T-helper 9 cell (primary cell): ENCODE measurements at regions not wholly inside any gene's neighbourhood (a gene's known extent, or its start where the extent isn't known, plus 50 kb on each side); places are given as distances from the start of the nearest gene placed in this dataset.
"Not testable (repeated sequence)": the region's sequence is repeated elsewhere in the genome, so short reads cannot be mapped to it uniquely, and the experiment has no call there.

ENCODE experiments used
- DNase-seq: peaks from one replicate; pipeline ENCODE4 v3.0.0-alpha.2; 2020

DNA sequence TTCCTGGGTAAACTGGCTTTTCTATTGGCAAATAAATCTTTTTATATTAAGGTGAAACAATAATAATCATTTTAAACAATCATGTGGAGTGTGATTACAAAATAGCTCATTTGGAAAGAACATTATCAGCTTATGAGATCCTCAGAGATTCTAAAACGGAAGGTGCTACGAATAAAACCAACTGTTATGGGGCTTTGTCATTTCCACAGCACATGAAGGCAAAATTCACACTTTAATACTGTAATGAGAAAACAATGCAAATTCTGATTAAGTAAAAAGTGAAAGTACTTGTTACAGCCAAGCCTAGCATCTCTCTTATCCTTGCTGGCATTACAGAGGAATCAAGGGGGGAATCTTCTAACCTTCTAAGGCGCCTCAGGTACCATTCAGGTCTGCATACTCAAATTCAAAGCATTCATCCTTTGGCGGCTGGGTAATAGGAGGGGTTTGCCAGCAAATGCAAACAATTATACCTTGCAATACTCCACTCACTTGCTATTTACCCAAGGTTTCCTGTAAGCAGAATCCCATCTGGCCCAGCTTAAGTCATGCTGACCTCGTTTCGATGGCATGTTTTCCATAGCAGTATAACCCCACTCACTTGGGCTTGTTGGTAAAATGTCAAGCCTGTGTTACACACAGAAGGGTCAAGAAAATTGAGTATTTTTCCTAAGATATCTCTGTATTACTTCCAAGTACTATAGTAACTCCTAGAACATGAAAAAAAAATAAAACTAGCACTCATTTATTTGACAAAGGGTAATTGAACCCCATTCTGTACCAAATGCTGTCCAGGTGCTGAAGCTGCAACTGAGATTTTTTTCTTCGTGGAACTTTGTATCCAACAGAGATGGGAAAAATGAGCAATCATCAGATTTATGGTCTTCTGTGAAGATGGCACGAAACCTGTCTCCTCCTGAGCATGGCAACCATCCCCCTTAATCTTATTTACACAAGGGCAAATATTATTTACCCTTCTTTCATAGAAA, 183.7 kb upstream of the LMCD1 start:
- no peak for DNase-seq

DNA sequence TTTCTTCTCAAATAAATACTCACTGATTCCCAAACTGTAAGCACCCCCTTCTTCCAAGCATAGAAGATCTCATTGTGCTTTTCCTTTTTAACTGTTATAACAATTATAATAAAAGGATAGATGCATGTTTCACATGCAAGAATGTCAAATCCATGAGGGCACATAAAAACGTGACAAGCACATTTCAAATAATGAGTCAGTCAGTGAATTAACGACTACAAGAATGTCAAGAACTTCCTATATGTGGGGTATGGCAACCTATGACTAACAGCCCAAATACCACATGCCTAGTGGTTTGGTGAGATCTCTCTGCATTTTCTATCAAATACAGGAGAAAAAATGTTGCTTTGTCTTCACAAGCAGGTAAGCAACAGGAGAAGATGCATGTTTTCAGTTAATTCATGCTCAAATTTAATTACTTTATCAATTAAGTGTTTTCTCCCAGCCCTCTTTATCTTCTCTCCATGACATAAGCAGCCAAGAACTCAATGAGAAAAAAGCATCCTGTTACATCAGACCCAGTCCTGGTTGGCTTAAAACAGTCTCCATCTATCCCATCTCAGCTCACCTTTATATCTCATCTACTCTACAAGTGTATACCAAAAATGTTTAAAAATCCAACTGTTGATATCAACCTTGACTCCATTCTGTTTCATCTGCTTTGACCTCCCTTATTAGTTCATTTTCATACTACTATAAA, 181.5 kb upstream of the LMCD1 start:
- DNase-seq, result no peak

DNA sequence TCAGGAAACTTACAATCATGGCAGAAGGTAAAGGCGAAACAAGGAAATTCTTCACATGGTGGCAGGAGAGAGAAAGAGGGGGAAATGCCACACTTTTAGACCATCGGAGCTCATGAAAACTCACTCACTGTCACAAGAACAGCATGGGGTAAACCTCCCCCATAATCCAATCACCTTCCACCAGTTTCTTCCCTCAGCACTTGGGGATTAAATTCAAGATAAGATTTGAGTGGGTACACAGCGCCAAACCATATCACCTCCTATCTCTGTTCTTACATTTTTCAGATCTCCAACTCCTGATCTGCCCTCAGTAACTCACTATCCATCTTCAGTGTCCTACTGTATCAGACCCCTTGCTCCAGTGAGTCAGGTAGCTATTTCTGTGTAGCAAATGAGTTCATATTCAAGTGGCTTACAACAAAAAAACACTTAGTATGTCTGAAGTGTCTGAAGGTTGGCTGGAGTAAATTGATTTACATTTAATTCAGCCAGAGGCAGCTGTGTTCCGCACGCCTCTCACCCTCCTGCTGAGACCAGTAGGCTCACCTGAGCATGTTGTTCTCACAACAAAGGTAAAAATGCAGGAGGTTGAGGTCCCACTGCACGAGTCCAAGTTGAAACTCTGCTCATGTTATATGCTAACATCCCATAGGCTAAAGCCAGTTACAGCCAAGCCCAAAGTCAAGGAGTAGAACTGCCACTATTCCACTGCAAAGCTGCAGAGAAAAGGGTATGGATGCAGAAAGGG, 180.7 kb upstream of the LMCD1 start:
- DNase-seq, result no peak

DNA sequence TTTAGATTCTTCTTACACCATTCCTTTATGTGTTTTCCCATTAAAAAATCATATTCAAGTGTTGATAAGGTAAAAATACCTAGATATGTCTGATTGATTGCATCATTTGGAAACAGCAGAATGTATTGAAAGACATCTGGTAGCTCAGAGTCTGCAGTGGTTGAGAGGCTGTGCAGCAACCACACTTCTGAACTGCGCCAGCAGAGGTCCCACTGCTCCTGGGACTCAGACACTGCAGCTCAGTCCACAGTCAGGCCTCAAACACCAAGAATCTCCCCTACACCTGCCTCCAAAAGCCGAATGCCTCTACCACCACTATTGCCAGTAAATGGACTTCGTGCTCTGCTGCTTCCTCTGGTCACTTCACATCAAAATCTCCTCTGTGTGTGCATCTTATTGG, 176.9 kb upstream of the LMCD1 start:
- peak; percentile 50 for DNase-seq

DNA sequence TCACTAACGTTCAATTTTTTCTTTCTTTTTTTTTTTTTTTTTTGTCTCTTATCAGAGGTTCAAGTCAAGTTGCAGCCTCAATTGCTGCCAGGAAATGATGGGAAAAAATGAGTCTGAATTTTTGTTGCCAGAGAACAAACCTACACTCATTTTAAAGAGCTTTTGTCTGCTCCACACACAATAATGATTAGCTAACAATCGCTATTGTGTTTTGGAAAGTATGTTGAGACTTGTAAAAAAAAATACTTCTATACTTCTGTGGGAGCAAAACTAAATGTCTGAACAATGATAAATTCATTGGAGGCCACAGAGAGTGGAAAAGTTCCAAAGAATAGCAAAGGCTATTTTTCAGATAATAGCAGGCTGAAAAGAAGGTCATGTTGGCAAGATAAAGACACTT, 176.3 kb upstream of the LMCD1 start:
- DNase-seq, result no peak

DNA sequence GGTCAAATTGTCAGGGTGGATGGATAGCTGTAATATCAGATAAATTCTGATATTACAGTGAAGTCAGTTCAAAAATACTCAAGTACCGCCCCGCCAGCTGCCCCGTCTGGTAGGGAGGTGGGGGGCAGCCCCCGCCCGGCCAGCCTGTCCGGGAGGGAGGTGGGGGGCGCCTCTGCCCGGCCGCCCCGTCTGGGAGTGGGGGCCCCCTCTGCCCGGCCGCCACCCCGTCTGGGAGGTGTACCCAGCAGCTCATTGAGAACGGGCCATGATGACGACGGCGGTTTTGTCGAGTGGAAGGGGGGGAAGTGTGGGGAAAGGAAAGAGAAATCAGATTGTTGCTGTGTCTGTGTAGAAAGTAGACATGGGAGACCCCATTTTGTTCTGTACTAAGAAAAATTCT, 175.8 kb upstream of the LMCD1 start:
- not testable (repeated sequence) for DNase-seq

DNA sequence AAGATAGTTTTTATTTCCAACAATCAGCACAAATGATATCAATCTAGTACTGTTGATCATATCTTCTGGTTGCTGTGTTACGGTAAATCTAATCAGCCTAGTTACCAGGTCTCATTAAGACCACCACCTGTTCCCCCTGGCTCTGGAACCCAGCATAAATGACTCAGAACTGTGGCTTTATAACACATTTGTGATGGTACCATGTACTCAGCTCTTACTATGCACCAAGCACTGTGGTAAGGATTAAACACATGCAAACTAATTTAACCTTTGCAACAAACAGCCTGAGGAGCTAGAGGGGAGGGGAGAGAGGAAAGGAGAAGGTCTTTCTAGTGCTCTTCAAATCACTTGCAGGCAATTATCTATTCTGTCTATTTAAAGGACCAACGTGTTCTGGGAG, 173.9 kb upstream of the LMCD1 start:
- no peak for DNase-seq

DNA sequence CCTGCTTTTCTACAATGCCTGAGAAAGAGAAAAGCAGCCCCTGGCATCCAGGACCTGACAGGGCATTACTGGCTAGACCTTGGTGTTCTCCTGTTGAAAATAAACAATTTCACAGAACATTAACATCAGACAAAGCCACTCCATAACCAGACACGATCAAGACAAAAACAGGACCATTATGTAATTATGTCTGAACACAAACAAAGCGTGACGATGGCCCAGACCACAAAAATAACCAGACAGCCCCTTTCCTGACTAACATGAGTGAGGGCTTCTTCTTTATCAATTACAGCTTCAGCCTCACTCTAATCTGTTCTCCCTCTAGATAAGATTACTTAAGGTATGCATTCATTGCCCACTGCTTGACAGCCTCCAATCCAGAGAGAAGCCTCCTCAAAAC, 172.7 kb upstream of the LMCD1 start:
- DNase-seq, result no peak

DNA sequence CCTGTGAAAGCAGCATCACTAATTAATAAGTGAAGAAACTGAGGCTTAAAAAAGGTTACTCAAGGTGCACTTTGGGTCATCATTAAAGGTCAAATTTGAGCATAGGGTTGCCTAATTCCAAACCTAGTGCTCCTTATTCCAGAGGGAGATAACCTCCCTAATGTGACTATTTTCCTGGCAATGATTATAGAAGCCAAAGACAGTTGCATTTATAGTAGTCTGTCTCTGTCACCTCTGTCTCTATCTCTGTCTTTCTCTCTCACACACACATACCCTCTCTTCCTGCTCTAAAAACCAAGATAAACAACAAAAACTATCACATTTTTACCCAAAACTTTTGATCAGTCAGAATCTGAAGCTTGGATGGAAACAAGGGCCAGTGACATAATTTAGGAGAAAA, 172.0 kb upstream of the LMCD1 start:
- no peak for DNase-seq

DNA sequence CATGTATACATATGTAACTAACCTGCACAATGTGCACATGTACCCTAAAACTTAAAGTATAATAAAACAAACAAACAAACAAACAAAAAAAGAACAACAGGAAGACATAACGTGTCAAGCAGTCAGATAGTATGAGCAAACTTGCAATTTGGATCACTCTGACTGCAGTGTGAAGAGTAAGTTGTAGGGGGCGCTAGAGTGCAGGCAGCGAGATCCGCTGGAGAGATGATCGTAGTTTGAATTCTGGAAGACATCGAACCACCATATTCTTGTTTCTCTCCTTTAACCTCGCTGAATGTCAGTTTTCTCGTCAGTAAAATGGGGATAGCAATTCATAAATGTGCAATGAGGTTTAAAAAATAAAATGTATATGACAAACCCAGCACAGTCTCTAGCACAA, 165.2 kb upstream of the LMCD1 start:
- no peak for DNase-seq

DNA sequence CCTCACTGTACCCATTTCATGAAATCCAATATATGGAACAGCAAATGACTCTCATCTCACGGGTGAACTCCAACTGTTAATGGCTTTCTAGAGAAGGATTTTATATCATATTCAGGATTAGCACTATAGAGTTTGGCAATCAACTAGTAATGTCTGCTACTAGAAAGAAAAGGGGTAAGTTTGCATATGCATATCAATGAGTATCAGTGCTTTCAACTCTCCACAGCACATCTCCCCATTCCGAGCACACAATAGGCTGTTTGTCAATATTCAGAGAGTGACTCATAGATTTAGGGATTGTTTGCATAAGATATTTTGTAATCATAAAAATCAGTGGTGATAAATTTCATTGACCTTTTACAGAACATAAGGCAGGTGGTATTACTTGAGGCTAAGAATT, 163.2 kb upstream of the LMCD1 start:
- DNase-seq, result no peak

DNA sequence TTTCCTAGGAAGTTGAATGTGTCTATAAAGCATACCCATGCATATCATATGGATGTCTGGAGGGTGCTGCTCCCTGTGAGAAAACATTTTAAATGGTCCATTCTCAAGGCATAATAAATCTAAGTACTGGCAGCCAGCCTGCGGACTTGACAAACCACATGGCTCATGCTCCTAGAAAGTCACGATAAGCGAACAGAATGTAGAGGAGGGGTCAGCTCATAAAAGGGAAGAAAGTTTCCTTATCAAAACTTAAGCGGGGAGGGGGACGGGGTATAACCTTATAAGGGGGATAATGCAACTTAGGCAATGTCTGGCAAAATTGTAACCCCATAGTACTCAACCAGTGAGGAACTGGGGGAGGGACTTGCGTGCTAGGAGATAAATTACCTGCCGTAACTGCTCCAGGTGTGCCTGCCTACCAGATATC, 159.8 kb upstream of the LMCD1 start:
- no peak for DNase-seq

DNA sequence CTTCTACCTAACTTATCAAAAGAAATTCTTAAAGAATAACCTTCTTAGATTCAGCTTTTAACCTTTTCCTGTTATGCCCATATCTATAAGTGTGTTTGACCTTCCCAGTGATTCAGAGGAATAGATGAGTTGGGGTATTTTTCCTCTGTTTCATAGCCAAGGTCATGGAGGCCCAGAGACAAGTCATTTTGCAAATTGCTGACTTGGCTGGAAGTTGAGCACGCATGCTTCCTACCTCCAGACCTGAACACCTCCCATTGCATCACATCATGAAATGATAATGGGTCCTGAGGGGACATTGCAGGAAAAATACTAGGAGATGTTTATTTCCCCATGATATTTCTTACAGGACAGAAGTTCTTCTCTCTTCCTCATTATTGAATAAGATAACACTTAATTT, 158.6 kb upstream of the LMCD1 start:
- DNase-seq, result no peak

DNA sequence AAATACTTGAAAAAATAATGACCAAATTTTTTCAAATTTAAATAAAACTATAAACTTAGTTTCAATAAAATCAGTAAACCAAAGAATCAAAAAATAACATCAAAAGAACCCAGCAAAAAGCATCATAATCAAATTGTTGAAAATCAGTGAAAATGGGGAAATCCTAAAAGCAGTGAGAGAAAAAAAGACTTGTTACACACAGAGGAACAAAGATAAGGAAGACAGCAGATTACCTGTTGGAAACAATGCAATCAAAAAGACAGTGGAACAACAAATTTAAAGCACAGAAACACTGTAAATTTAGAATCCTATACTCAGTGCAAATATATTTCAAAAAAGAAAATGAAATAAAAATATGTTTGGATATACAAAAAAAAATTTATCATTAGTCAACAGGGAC, 156.2 kb upstream of the LMCD1 start:
- DNase-seq, result no peak

DNA sequence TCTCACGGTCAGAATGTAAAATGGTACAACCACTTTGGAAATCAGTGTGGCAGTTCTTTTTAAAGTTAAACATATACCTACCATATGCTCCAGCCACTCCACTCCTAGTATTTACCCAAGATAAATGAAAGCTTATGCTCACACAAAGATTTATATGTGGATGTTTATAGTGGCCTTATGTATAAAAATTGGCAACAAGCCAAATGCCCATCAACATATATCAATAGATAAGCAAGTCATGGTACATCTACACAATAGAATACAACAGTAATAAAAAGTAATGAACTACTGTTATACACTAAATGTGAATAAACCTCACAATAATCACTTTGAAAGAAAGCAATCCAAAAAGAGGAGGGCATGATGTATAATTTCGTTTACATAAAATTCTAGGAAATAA, 153.5 kb upstream of the LMCD1 start:
- no peak for DNase-seq

DNA sequence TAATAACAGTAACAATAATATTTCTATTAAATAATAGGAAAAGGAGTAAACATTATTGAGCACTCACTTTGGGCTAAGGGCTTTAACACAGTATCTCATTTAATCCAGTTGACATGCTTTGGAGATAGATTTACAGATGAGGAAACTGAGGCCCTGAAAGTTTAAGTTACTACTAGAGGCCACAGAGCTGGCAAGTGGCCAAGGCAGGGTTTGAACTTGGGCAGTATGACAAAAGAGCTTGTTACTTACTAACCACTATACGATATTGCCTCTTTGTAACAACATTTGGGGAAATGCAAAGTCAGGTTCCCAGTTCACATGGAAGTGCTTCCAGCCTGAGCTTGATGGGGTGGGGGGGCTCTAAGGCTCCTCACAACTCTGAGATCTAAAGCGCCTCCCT, 149.1 kb upstream of the LMCD1 start:
- no peak for DNase-seq

DNA sequence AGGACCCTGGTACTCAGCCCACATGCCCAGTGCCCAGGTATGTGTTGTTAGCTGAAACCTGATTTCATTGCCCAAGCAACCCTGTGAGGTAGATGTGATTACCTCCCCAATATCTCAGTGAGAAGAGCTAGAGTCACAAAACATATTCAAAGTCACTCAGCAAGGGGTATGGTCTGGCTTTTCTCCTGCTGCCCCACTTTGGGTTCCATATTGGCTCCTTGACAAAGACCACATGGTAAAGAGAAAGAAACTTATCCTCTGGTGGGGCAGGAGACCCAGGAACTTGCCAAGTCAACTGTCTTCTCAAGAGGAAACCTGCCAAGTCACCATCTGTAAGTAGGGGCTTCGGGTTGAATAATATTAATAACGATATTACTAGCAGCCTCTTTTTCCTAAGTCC, 148.3 kb upstream of the LMCD1 start:
- no peak for DNase-seq

DNA sequence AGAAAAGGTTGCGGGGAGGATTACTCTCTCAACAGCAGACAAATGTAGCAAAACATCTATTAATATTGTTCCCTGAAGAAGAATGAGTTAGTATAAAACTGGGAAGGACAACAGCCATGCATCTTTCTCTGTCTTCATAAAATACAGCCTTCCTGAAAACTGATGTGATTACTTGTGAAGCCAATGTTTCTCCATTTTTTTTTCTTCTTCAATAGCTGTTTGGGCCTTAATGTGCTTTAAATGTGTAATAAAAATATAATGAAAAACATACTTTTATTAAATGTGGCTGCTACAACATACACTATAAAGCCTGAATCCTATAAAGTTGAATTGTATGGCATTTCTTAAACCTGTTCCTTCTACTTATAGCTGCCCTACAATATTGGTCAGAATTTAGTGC, 146.3 kb upstream of the LMCD1 start:
- DNase-seq, result no peak

DNA sequence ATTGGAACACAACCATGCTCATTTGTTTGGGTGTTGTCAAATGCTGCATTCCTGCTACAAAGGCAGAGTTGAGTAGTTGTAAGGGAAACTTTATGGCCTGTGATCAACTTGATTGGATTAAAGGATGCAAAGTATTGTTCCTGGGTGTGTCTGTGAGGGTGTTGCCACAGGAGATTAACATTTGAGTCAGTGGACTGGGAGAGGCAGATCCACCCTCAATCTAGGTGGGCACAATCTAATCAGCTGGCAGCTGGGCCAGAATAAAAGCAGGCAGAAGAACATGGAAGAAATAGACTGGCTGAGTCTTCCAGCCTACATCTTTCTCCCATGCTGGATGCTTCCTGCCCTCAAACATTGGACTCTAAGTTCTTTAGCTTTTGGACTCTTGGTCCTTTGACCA, 145.6 kb upstream of the LMCD1 start:
- DNase-seq, result not testable (repeated sequence)

DNA sequence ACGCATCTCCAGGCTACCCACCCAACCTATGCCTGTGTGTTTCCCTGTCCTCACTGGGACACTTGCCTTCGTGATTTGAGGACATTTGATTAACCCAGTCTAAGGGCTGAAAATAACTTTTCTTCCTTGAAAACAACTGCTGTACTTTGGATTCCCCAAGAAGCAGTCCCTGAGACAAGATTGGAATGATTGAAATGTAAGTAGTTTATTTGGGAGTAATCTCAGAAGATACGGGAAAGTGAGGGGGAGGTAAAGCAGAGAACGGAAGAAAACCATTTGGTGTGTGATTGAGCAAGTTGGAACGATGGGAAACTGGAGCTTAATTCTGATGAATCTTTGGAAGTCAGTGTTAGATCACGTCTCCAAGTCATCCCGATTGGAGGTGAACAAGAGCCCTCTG, 143.8 kb upstream of the LMCD1 start:
- no peak for DNase-seq

DNA sequence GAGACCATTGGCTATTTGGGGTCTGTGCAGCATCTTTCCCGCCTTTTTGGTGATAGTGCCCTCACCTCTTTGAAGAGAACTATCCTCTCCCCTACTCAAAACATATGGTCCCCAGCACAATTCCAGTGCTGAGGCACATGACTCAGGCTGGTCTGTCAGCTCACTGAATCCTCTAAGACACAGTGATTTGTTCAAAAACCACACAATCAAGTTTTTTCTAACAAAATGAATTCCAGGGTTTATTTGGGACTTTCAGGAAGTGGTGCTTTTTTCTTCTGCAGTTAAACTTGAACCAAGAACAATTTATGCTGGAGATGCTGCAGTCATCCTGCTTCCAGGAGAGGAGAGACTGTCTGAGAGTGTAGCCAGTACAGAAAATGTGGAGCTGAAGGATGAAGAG, 142.5 kb upstream of the LMCD1 start:
- DNase-seq, result no peak

DNA sequence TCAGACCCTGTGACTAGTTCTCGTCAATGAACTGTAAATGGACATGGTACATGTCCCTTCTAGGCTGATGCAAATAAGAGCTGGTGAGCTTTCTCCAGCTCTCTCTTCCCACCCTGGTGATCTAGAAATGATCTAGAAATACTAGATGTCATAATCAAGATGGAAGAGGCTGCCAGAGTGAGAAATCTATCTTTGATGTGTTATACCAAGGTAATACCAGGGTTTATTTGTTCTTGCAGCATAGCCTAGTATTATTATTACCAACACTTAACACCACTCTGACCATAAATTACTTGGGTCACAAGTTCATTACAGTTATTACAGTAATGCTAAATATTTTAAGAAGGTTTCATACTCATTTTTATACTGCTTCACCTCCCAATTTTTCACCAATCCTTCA, 138.4 kb upstream of the LMCD1 start:
- no peak for DNase-seq

DNA sequence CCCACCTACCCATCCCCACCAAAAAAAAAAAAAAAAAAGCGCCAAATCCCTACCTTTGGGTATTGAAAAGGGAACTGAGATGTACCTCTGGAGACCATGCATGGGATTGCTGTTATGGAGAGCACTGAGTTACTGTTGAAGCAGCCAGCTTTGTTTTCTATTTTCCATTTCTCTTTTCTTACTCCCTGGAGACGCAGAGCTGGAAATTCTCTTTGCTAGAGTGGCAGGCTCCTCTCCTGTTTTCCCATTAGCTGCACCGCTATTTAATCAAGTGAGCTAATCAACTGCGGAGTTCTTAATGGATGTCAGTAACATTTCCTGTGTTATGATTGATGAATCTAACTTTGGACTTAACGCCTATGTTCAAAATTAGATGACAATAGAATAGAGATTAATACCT, 136.1 kb upstream of the LMCD1 start:
- DNase-seq, result no peak
